IMR-90 (cell line): ENCODE measurements at regions not wholly inside any gene's neighbourhood (a gene's known extent, or its start where the extent isn't known, plus 50 kb on each side); places are given as distances from the start of the nearest gene placed in this dataset.

ENCODE experiments used
- ATAC-seq: fragments of 200-7000 bp; cut with Tn5 transposase; 2 replicates; pipeline ENCODE4 v1.9.1; 2020; ENCODE audit warnings: low read depth, mild to moderate bottlenecking, moderate library complexity
- BruUV-seq: library from RNA; stranded (reverse); fragments of 400-500 nt; replicated peaks from 2 replicates; lab custom pipeline; 2021; lab: Mats Ljungman, UMichigan
- CTCF ChIA-PET: fragments of 300-600 bp; formaldehyde crosslinking; extraction: SDS; loops from one replicate; lab custom pipeline; 2021; ENCODE audit warnings: antibody characterized with exemption; lab: Yijun Ruan, JAX
- POLR2A ChIA-PET: fragments of 300-600 bp; sonication (Branson Sonifier 250); formaldehyde crosslinking; loops from one replicate; lab custom pipeline; 2022; ENCODE audit warnings: antibody characterized with exemption; ENCODE audit not compliant: unreplicated experiment; lab: Charles Lee
- DNase-seq: peaks from one replicate; pipeline ENCODE4 v3.0.0; 2013
- H2AFZ ChIP-seq: replicated peaks from 2 replicates; pipeline ENCODE3; 2013; ENCODE audit warnings: low read length, mild to moderate bottlenecking; ENCODE audit not compliant: poor library complexity
- H2AK5ac ChIP-seq: 2 replicates; pipeline ENCODE4 v1.6.1; 2013; ENCODE audit warnings: low read depth, low read length, inconsistent platforms
- H2AK9ac ChIP-seq: replicated peaks from 2 replicates; pipeline ENCODE3; 2013; ENCODE audit warnings: mild to moderate bottlenecking, low read depth, low read length, moderate library complexity; ENCODE audit not compliant: poor library complexity
- H2BK120ac ChIP-seq: 2 replicates; pipeline ENCODE4 v1.6.1; 2013; ENCODE audit warnings: low read depth, low read length, inconsistent platforms
- H2BK15ac ChIP-seq: 3 replicates; pipeline ENCODE4 v1.6.1; 2013; ENCODE audit warnings: low read depth, low read length, inconsistent platforms
- H2BK20ac ChIP-seq: 2 replicates; pipeline ENCODE4 v1.6.1; 2013; ENCODE audit warnings: low read depth, mild to moderate bottlenecking, inconsistent platforms, low read length, moderate library complexity
- H2BK5ac ChIP-seq: 2 replicates; pipeline ENCODE4 v1.6.1; 2013; ENCODE audit warnings: mild to moderate bottlenecking, low read depth, low read length, inconsistent platforms; ENCODE audit not compliant: poor library complexity, severe bottlenecking
- H3K14ac ChIP-seq: replicated peaks from 2 replicates; pipeline ENCODE4 v1.6.1; 2013; ENCODE audit warnings: low read depth, low read length, inconsistent platforms
- H3K18ac ChIP-seq: 2 replicates; pipeline ENCODE4 v1.6.1; 2013; ENCODE audit warnings: low read depth, low read length, control low read depth
- H3K23ac ChIP-seq: 2 replicates; pipeline ENCODE4 v1.6.1; 2013; ENCODE audit warnings: low read depth, low read length, inconsistent platforms
- H3K27ac ChIP-seq: 2 replicates; pipeline ENCODE4 v1.5.1; 2013; ENCODE audit warnings: mild to moderate bottlenecking, control low read depth, low read length; ENCODE audit not compliant: insufficient read depth
- H3K27me3 ChIP-seq: 2 replicates; pipeline ENCODE4 v1.6.1; 2013; ENCODE audit warnings: low read length; ENCODE audit not compliant: control insufficient read depth, insufficient read depth
- H3K36me3 ChIP-seq: 2 replicates; pipeline ENCODE4 v1.6.1; 2013; ENCODE audit warnings: low read length, mixed read lengths; ENCODE audit not compliant: control insufficient read depth, insufficient read depth
- H3K4ac ChIP-seq: 2 replicates; pipeline ENCODE4 v1.6.1; 2013; ENCODE audit warnings: low read depth, low read length, inconsistent platforms
- H3K4me1 ChIP-seq: 2 replicates; pipeline ENCODE4 v1.6.1; 2013; ENCODE audit warnings: low read length, mixed read lengths; ENCODE audit not compliant: control insufficient read depth, insufficient read depth
- H3K4me2 ChIP-seq: 2 replicates; pipeline ENCODE4 v1.6.1; 2013; ENCODE audit warnings: low read depth, mild to moderate bottlenecking, control low read depth, low read length, moderate library complexity
- H3K4me3 ChIP-seq: 2 replicates; pipeline ENCODE4 v1.5.1; 2013; ENCODE audit warnings: low read depth, mild to moderate bottlenecking, control low read depth, low read length, moderate library complexity; ENCODE audit not compliant: insufficient read depth
- H3K56ac ChIP-seq: 2 replicates; pipeline ENCODE4 v1.6.1; 2013; ENCODE audit warnings: low read length, inconsistent platforms; ENCODE audit not compliant: insufficient read depth; ENCODE audit errors: extremely low read depth
- H3K79me1 ChIP-seq, 2 experiments: 2 replicates each; pipeline ENCODE4 v1.6.1; 2013; ENCODE audit warnings: low read length in 2 of 2, inconsistent platforms in 1 of 2, low read depth in 1 of 2
- H3K9ac ChIP-seq: 2 replicates; pipeline ENCODE4 v1.6.1; 2013; ENCODE audit warnings: low read depth, low read length, control low read depth
- H3K9me1 ChIP-seq: 2 replicates; pipeline ENCODE4 v1.6.1; 2013; ENCODE audit warnings: low read length, inconsistent platforms; ENCODE audit not compliant: insufficient read depth
- H3K9me3 ChIP-seq: 2 replicates; pipeline ENCODE4 v1.6.1; 2013; ENCODE audit warnings: low read length; ENCODE audit not compliant: control insufficient read depth, insufficient read depth
- H4K20me1 ChIP-seq: 2 replicates; pipeline ENCODE4 v1.6.1; 2013; ENCODE audit warnings: low read length, inconsistent platforms; ENCODE audit not compliant: insufficient read depth
- H4K5ac ChIP-seq: 2 replicates; pipeline ENCODE4 v1.6.1; 2013; ENCODE audit warnings: mild to moderate bottlenecking, low read depth, low read length, control low read depth
- H4K8ac ChIP-seq, 2 experiments: 2 replicates each; pipeline ENCODE4 v1.6.1; 2013; ENCODE audit warnings: low read depth in 2 of 2, low read length in 2 of 2, control low read depth in 1 of 2, inconsistent platforms in 1 of 2
- H4K91ac ChIP-seq: 2 replicates; pipeline ENCODE4 v1.6.1; 2013; ENCODE audit warnings: low read depth, low read length, inconsistent platforms; ENCODE audit not compliant: insufficient read depth
- CEBPB ChIP-seq: IDR thresholded peaks from 2 replicates; pipeline ENCODE4 v1.6.1; 2012; ENCODE audit warnings: low read depth, low read length, improper control_type of control experiment
- CHD1 ChIP-seq: IDR thresholded peaks from 2 replicates; pipeline ENCODE4 v1.6.1; 2012; ENCODE audit warnings: low read depth, low read length, improper control_type of control experiment
- MAZ ChIP-seq: IDR thresholded peaks from 2 replicates; pipeline ENCODE4 v1.6.1; 2012; ENCODE audit warnings: low read depth, mild to moderate bottlenecking, low read length, improper control_type of control experiment, moderate library complexity, borderline replicate concordance
- MXI1 ChIP-seq: IDR thresholded peaks from 2 replicates; pipeline ENCODE4 v1.6.1; 2012; ENCODE audit warnings: low read depth, mild to moderate bottlenecking, low read length, moderate library complexity, borderline replicate concordance
- RFX5 ChIP-seq: IDR thresholded peaks from 2 replicates; pipeline ENCODE4 v1.8.0; 2012; ENCODE audit warnings: low read depth, mild to moderate bottlenecking, low read length, moderate library complexity
- WGBS, 2 experiments: methylation state at CpG; one replicate each; pipeline versions ENCODE4 v1.1.5 to v1.1.7; 2013; ENCODE audit warnings: missing lambda C conversion rate in 2 of 2; ENCODE audit not compliant: insufficient read length in 1 of 2; ENCODE audit errors: extremely low coverage in 2 of 2; 5-methylcytosine and 5-hydroxymethylcytosine counted together
- dilution Hi-C: fragments of 300-500 bp; cut with HindIII; formaldehyde crosslinking; loops from one replicate; pipeline ENCODE4 v1.14.3; 2018; ENCODE audit warnings: low sequenced_read_pairs; ENCODE audit not compliant: unreplicated experiment
- in situ Hi-C: fragments of 300-500 bp; cut with MboI; formaldehyde crosslinking; loops from 3 replicates; pipeline ENCODE4 v1.14.3; 2019; ENCODE audit warnings: low sequenced_read_pairs, inconsistent platforms, mixed read lengths
- intact Hi-C: fragments of 100-400 bp; cut with micrococcal nuclease; formaldehyde crosslinking; loops from 2 replicates; pipeline ENCODE4 v1.10.0; 2022

GRCh38 chr2:192775459-192776262, 580.9 kb upstream of the TMEFF2 start:
- Histone ChIP-seq H3K18ac (no peak overlapping the region), H2AK9ac (no peak overlapping the region), H4K5ac (no peak overlapping the region), H2BK120ac (no peak overlapping the region), H4K20me1 (no peaks in the 10 kb centered on the region), H3K14ac (no peak overlapping the region), H2AFZ (no peak overlapping the region), H4K91ac (no peak overlapping the region), H2BK20ac (no peak overlapping the region), H3K27me3 (no peaks in the 10 kb centered on the region), H3K9me3 (peaks cover 8% of the 10 kb centered on the region), H3K9me1 (no peaks in the 10 kb centered on the region), H3K9ac (no peak overlapping the region), H3K23ac (no peak overlapping the region), H2AK5ac (no peak overlapping the region), H2BK5ac (no peak overlapping the region), H3K4me2 (no peak overlapping the region), H2BK15ac (no peak overlapping the region), H3K36me3 (no peaks in the 10 kb centered on the region), H4K8ac (no peak overlapping the region), H3K56ac (no peak overlapping the region), H3K4me3 (no peak overlapping the region), H3K4me1 (no peaks in the 10 kb centered on the region), H3K79me1 (no peaks in the 10 kb centered on the region), H3K4ac (no peak overlapping the region), H3K27ac (no peak overlapping the region)
- POLR2A ChIA-PET: no interaction called here
- WGBS, 2 experiments: no CpG with 5 or more reads among the region's 6 CpGs
- dilution Hi-C loops (no loop called here), intact Hi-C loops (no loop called here), in situ Hi-C loops (no loop called here)
- BruUV-seq: no TSS peak
- CTCF ChIA-PET: no interaction called here
- TF ChIP-seq RFX5 (no peak), CHD1 (no peak), MAZ (no peak), CEBPB (no peak), MXI1 (no peak)
- DNase-seq (no peak), ATAC-seq (no peak)
